OCI-LY7 (cell line): ENCODE measurements at regions not wholly inside any gene's neighbourhood (a gene's known extent, or its start where the extent isn't known, plus 50 kb on each side); places are given as distances from the start of the nearest gene placed in this dataset.
"Not testable (repeated sequence)": the region's sequence is repeated elsewhere in the genome, so short reads cannot be mapped to it uniquely, and the experiment has no call there.

ENCODE experiments used
- EZH2phosphoT487 ChIP-seq: fragments of 200-600 bp; sonication (generic); IDR thresholded peaks from 2 replicates; pipeline ENCODE4 v1.6.1; 2018; ENCODE audit warnings: low read depth, borderline replicate concordance, mild to moderate bottlenecking, mixed run types, antibody characterized with exemption, low read length, moderate library complexity, mixed read lengths
- TF ChIP-seq, protein P1 (sequence below): fragments of 200-600 bp; sonication (generic); conservative IDR thresholded peaks from 2 replicates; pipeline ENCODE4 v1.5.1; 2014; ENCODE audit warnings: mild to moderate bottlenecking, antibody characterized with exemption, low read length, moderate library complexity, mixed read lengths

DNA sequence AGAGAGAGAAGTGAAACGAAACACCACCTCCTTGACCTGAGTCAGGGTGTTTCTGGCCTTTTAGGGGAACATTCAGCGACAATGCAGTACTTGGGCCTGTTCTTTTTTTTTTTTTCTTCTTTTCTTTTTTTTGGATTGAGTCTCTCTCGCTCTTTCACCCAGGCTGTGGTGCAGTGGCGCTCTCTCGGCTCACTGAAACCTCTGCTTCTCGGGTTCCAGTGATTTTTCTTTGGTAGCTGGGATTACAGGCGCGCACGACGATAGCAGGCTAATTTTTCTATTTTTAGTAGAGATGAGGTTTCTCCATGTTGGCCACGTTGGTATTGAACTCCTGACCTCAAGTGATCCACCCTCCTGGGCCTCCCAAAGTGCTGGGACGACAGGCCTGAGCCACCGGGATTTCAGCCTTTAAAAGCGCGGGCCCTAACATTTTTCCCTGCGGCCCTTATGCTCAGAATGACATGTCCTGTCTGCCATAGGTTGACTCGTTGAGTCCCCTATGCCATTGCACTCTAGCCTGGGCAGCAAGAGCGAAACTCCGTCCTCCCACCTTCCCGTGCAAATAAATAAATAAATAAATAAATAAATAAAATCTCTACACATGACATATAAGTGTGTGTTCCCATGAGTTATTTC, 3913.1 kb upstream of the OR11H1 start:
- TF ChIP-seq, protein P1, sequence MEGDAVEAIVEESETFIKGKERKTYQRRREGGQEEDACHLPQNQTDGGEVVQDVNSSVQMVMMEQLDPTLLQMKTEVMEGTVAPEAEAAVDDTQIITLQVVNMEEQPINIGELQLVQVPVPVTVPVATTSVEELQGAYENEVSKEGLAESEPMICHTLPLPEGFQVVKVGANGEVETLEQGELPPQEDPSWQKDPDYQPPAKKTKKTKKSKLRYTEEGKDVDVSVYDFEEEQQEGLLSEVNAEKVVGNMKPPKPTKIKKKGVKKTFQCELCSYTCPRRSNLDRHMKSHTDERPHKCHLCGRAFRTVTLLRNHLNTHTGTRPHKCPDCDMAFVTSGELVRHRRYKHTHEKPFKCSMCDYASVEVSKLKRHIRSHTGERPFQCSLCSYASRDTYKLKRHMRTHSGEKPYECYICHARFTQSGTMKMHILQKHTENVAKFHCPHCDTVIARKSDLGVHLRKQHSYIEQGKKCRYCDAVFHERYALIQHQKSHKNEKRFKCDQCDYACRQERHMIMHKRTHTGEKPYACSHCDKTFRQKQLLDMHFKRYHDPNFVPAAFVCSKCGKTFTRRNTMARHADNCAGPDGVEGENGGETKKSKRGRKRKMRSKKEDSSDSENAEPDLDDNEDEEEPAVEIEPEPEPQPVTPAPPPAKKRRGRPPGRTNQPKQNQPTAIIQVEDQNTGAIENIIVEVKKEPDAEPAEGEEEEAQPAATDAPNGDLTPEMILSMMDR: not testable (repeated sequence)
- TF ChIP-seq EZH2phosphoT487: not testable (repeated sequence)
